Stomach (tissue), 4 donors: ENCODE measurements at regions not wholly inside any gene's neighbourhood (a gene's known extent, or its start where the extent isn't known, plus 50 kb on each side); places are given as distances from the start of the nearest gene placed in this dataset.

Source experiments
- CTCF ChIP-seq, 7 experiments: fragments of 450-650 bp in 4 of 7; fragments of 200-600 bp in 3 of 7; sonication (generic) in 3 of 7; IDR thresholded peaks; one replicate each; pipeline ENCODE4 v1.5.1; 2016 to 2019; ENCODE audit warnings: antibody characterized with exemption in 7 of 7, control low read depth in 2 of 7, mild to moderate bottlenecking in 1 of 7
- POLR2A ChIP-seq, 4 donors: fragments of 450-650 bp; IDR thresholded peaks; one replicate each; pipeline ENCODE4 v1.6.1; 2016; ENCODE audit warnings: antibody characterized with exemption in 4 of 4, control low read depth in 2 of 4, mild to moderate bottlenecking in 1 of 4, moderate library complexity in 1 of 4
- POLR2AphosphoS5 ChIP-seq, 3 donors: sonication (generic); formaldehyde crosslinking; IDR thresholded peaks; one replicate each; pipeline ENCODE4 v1.6.1; 2016; ENCODE audit warnings: antibody characterized with exemption in 3 of 3

GRCh38 chr4:63316633-63317032 lies 1092.6 kb downstream of the TECRL start:
- TF ChIP-seq POLR2A (IDR thresholded peaks at IDR 0.05) (no peak), CTCF (IDR thresholded peaks at IDR 0.05) (no peak), POLR2AphosphoS5 (IDR thresholded peaks at IDR 0.05) (no peak)
